Colonic mucosa (tissue), 4 donors: ENCODE measurements at regions not wholly inside any gene's neighbourhood (a gene's known extent, or its start where the extent isn't known, plus 50 kb on each side); places are given as distances from the start of the nearest gene placed in this dataset.

Source experiments
- DNase-seq: peaks from one replicate; pipeline ENCODE4 v3.0.0-alpha.2; 2020
- H3K27ac ChIP-seq: fragments of 200-600 bp; one replicate; pipeline ENCODE4 v1.8.0; 2021
- H3K27me3 ChIP-seq: fragments of 200-600 bp; one replicate; pipeline ENCODE4 v1.8.0; 2021
- H3K36me3 ChIP-seq: fragments of 200-600 bp; one replicate; pipeline ENCODE4 v1.8.0; 2021
- H3K4me1 ChIP-seq: fragments of 200-600 bp; one replicate; pipeline ENCODE4 v1.8.0; 2021; ENCODE audit warnings: mild to moderate bottlenecking
- H3K4me3 ChIP-seq: fragments of 200-600 bp; one replicate; pipeline ENCODE4 v1.8.0; 2021
- H3K9ac ChIP-seq, 2 donors: one replicate each; pipeline ENCODE4 v1.7.0; 2013; ENCODE audit warnings: control low read depth in 2 of 2, low read depth in 2 of 2, low read length in 2 of 2
- H3K9me3 ChIP-seq: fragments of 200-600 bp; one replicate; pipeline ENCODE4 v1.8.0; 2021
- CTCF ChIP-seq: fragments of 200-600 bp; IDR thresholded peaks from one replicate; pipeline ENCODE4 v1.8.0; 2022; ENCODE audit warnings: antibody characterized with exemption, mild to moderate bottlenecking
- intact Hi-C: fragments of 100-400 bp; cut with DNase I; formaldehyde crosslinking; loops from one replicate; pipeline ENCODE4 v1.14.1; 2022
- donor health status: healthy.
- donor health status: DM: no; HTN: no; CAD: no.
- donor health status: DM: no; HTN: no; CAD: no.

DNA sequence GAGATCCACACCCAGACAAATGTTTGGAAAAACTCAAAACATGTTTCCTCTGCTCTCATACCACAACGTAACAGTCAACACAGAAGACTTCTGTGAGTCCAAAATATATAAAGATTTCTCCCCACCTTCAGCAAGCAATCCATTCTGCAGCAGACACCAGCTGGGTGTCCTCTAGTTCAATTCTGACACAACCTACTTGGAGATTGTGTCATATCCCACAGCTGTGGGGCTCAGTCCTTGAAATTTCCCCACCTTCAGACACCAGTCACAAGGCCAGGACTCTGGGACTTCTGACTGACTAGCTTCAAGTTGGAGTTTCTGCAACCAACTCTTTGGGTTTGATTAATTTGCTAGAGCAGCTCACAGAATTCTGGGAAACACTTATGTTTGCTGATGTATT, 244.8 kb upstream of the CDYL start:
- no peaks in the 10 kb centered on the region for H3K4me1 ChIP-seq
- intact Hi-C loops = no loop called here
- no peak overlapping the region for H3K27ac ChIP-seq
- no peak for TF ChIP-seq CTCF
- no peaks in the 10 kb centered on the region for H3K36me3 ChIP-seq
- H3K27me3 ChIP-seq = no peaks in the 10 kb centered on the region
- no peak for DNase-seq
- H3K9me3 ChIP-seq = no peaks in the 10 kb centered on the region
- no peak overlapping the region for H3K4me3 ChIP-seq
- H3K9ac ChIP-seq = no peak overlapping the region

GRCh38 chr6:4522453-4522852, 253.8 kb upstream of the CDYL start:
- no peaks in the 10 kb centered on the region for H3K9me3 ChIP-seq
- H3K4me1 ChIP-seq = no peaks in the 10 kb centered on the region
- TF ChIP-seq CTCF = no peak
- H3K36me3 ChIP-seq = no peaks in the 10 kb centered on the region
- H3K27me3 ChIP-seq = no peaks in the 10 kb centered on the region
- H3K9ac ChIP-seq = no peak overlapping the region
- no peak for DNase-seq
- H3K4me3 ChIP-seq = no peak overlapping the region
- intact Hi-C loops = no loop called here
- H3K27ac ChIP-seq = no peak overlapping the region

DNA sequence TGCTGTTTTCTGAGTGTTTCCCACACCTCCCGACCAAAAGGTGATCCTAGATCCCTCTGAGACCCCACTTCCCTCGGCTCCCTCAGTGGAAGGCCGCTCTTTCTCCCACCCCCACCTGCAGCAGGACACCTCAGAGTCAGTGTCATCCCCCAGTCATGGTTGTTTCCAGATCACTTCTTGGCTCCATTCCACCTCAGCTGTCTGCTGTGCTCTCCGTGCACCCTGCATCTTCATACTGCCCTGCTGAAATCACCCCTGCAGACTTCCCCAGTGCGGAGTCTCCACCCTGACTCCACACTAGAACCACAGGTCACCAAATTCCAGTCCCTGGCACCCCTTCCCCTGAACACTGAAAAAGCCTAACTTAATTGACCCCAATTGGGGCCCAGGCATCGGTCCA, 255.1 kb upstream of the CDYL start:
- no peak for DNase-seq
- intact Hi-C loops = no loop called here

GRCh38 chr6:4518506-4518905, 257.7 kb upstream of the CDYL start:
- Histone ChIP-seq H3K36me3 (no peaks in the 10 kb centered on the region), H3K4me1 (no peaks in the 10 kb centered on the region)
- DNase-seq = no peak

More for the DNA sequence above, 255.1 kb upstream of the CDYL start:
- no peaks in the 10 kb centered on the region for H3K4me1 ChIP-seq
- H3K36me3 ChIP-seq = no peaks in the 10 kb centered on the region
- no peak overlapping the region for H3K9ac ChIP-seq
- no peak overlapping the region for H3K4me3 ChIP-seq
- H3K9me3 ChIP-seq = no peaks in the 10 kb centered on the region
- H3K27ac ChIP-seq = no peak overlapping the region
- no peaks in the 10 kb centered on the region for H3K27me3 ChIP-seq
- no peak for TF ChIP-seq CTCF

DNA sequence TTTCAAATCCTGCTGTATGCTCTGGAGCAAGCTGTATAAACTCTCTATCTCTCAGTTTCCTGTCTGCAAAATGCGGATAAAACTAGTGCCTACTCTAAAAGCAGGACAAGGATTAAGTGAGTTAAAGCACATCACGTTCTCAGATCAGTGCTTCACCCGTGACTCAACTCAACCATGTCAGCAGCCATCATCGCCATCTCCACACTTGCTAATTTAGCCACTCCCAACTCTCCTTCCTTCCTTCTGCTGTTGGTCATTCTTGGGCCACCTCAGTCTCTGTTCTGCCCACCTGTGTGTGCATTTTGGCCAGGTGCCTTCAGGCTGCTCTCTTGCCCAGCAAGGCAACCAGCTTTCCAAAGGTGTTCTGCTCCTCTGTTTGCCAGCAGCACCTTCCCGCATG, 260.0 kb upstream of the CDYL start:
- Histone ChIP-seq H3K27ac (no peak overlapping the region), H3K9me3 (no peaks in the 10 kb centered on the region), H3K27me3 (no peaks in the 10 kb centered on the region), H3K36me3 (no peaks in the 10 kb centered on the region), H3K4me3 (no peak overlapping the region), H3K9ac (no peak overlapping the region), H3K4me1 (no peaks in the 10 kb centered on the region)
- intact Hi-C loops = no loop called here
- no peak for TF ChIP-seq CTCF
- no peak for DNase-seq

More at GRCh38 chr6:4518506-4518905, 257.7 kb upstream of the CDYL start:
- no peak overlapping the region for H3K27ac ChIP-seq
- H3K27me3 ChIP-seq = no peaks in the 10 kb centered on the region
- no peak overlapping the region for H3K9ac ChIP-seq
- H3K4me3 ChIP-seq = no peak overlapping the region
- no peaks in the 10 kb centered on the region for H3K9me3 ChIP-seq
- no peak for TF ChIP-seq CTCF
- intact Hi-C loops = no loop called here

GRCh38 chr6:4513561-4513960, 262.6 kb upstream of the CDYL start:
- H3K4me3 ChIP-seq = no peak overlapping the region
- no peak for TF ChIP-seq CTCF
- intact Hi-C loops = no loop called here

More at GRCh38 chr6:4513561-4513960, 262.6 kb upstream of the CDYL start:
- no peaks in the 10 kb centered on the region for H3K4me1 ChIP-seq
- H3K36me3 ChIP-seq = no peaks in the 10 kb centered on the region
- no peak for DNase-seq
- no peak overlapping the region for H3K9ac ChIP-seq
- H3K27me3 ChIP-seq = no peaks in the 10 kb centered on the region
- no peak overlapping the region for H3K27ac ChIP-seq
- H3K9me3 ChIP-seq = no peaks in the 10 kb centered on the region
